Astrocyte (in vitro differentiated cells and primary cell): ENCODE measurements at regions not wholly inside any gene's neighbourhood (a gene's known extent, or its start where the extent isn't known, plus 50 kb on each side); places are given as distances from the start of the nearest gene placed in this dataset.

ENCODE experiments used
- CTCF ChIP-seq: IDR thresholded peaks from 2 replicates; pipeline ENCODE4 v1.5.1; 2011; ENCODE audit warnings: low read depth, mild to moderate bottlenecking, inconsistent platforms, low read length, moderate library complexity; ENCODE audit not compliant: insufficient read depth
- EZH2 ChIP-seq: IDR thresholded peaks from 2 replicates; pipeline ENCODE4 v1.6.1; 2012; ENCODE audit warnings: mild to moderate bottlenecking, low read length, inconsistent platforms; ENCODE audit not compliant: insufficient read depth

GRCh38 chr5:135188233-135188914, 154.3 kb upstream of the PITX1 start:
- no peak for TF ChIP-seq CTCF
- TF ChIP-seq EZH2 = no peak
